ENCODE measurements at regions not wholly inside any gene's neighbourhood (a gene's known extent, or its start where the extent isn't known, plus 50 kb on each side); places are given as distances from the start of the nearest gene placed in this dataset.
A peak's percentile ranks its signal among the peaks of the same experiment; 100 is the strongest.
"Not testable (repeated sequence)": the region's sequence is repeated elsewhere in the genome, so short reads cannot be mapped to it uniquely, and the experiment has no call there.

GRCh38 chr16:29234536-29235275 lies 171.8 kb downstream of the NPIPB11 start:
- DNase-seq (ENCODE audit: low spot score): not testable (repeated sequence)

- DNase-seq (ENCODE audit: low spot score): not testable (repeated sequence)
Observed at GRCh38 chr16:29233705-29234404, 172.7 kb downstream of the NPIPB11 start.

GRCh38 chr16:29232811-29233704 lies 173.5 kb downstream of the NPIPB11 start:
- DNase-seq (ENCODE audit: low spot score): no peak

- not testable (repeated sequence) for DNase-seq (ENCODE audit: low spot score)
Observed at GRCh38 chr16:29232160-29232705, 174.3 kb downstream of the NPIPB11 start.

- no peak for DNase-seq (ENCODE audit: low spot score)
Observed at GRCh38 chr16:29231244-29231643, 175.3 kb downstream of the NPIPB11 start.

- peak; percentile 6 for DNase-seq (ENCODE audit: low spot score)
Observed at GRCh38 chr16:29230671-29231096, 175.8 kb downstream of the NPIPB11 start.

GRCh38 chr16:29230006-29230668 lies 176.4 kb downstream of the NPIPB11 start:
- DNase-seq (ENCODE audit: low spot score): not testable (repeated sequence)

GRCh38 chr16:29229616-29230005 lies 176.9 kb downstream of the NPIPB11 start:
- DNase-seq (ENCODE audit: low spot score): not testable (repeated sequence)

- DNase-seq (ENCODE audit: low spot score): peak; percentile 15
Observed at GRCh38 chr16:29228664-29229611, 177.6 kb downstream of the NPIPB11 start.

GRCh38 chr16:29227751-29228663 lies 178.5 kb downstream of the NPIPB11 start:
- DNase-seq (ENCODE audit: low spot score): peak; percentile 64

- no peak for DNase-seq (ENCODE audit: low spot score)
Observed at GRCh38 chr16:29226782-29227181, 179.7 kb downstream of the NPIPB11 start.

GRCh38 chr16:29224675-29225074 lies 181.8 kb downstream of the NPIPB11 start:
- not testable (repeated sequence) for DNase-seq (ENCODE audit: low spot score)

- DNase-seq (ENCODE audit: low spot score): not testable (repeated sequence)
Observed at GRCh38 chr16:29222615-29223014, 183.9 kb downstream of the NPIPB11 start.

- DNase-seq (ENCODE audit: low spot score): not testable (repeated sequence)
Observed at GRCh38 chr16:29222008-29222407, 184.5 kb downstream of the NPIPB11 start.

- DNase-seq (ENCODE audit: low spot score): not testable (repeated sequence)
Observed at GRCh38 chr16:29221281-29221955, 185.1 kb downstream of the NPIPB11 start.

- DNase-seq (ENCODE audit: low spot score): not testable (repeated sequence)
Observed at GRCh38 chr16:29220647-29221191, 185.8 kb downstream of the NPIPB11 start.

- not testable (repeated sequence) for DNase-seq (ENCODE audit: low spot score)
Observed at GRCh38 chr16:29219966-29220646, 186.4 kb downstream of the NPIPB11 start.

Data from HT-29 (cell line).